ENCODE measurements at regions not wholly inside any gene's neighbourhood (a gene's known extent, or its start where the extent isn't known, plus 50 kb on each side); places are given as distances from the start of the nearest gene placed in this dataset.

DNA sequence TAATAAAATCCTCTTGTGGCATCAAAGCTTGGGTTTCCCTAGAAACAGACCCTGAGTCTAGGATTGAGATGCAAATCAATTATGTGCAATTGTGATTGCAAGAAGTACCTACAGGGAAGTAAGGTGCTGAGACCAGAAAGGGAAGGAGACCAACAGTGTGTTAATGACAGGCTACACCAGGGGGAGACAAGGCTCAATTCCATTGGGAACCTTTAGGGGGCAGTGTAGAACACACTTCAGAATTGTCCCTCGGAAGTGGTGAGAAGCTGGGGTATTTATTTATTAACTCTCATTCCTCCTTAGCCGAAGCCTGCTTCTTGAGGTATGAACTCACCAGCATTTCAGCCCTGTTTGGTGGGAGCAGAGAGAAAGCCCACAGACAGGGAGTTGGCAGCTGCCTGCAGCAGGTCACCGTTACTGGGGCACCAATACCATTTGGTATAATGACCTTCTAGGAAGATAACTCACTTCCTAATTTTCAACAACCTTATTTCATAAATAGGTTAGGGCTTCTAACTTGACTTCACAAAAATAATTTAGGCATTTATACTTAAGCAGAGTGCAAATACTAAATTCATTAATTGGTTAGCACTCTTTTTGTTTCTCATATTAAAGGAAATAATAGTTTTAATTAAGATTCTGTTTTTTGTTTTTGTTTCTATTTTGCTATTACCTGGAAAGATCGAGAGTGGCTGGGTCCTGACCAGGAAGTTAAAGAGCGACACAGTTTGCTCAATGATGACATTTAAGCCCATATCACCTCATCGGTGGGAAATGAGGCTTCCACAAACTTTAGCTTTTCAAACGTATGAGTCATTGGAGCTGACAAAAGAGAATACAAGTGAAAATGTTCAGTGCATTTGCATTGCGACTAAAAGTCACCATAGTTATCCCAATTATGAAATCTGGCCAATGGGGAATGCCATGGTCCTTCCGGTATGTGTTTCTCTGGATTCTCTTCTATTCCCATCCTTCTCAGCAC lies 94.8 kb downstream of the BTBD3 start:
- TF ChIP-seq EZH2 (IDR thresholded peaks at IDR 0.05; ENCODE audit: low read length, unreplicated experiment): no peak
- TF ChIP-seq, protein P1, sequence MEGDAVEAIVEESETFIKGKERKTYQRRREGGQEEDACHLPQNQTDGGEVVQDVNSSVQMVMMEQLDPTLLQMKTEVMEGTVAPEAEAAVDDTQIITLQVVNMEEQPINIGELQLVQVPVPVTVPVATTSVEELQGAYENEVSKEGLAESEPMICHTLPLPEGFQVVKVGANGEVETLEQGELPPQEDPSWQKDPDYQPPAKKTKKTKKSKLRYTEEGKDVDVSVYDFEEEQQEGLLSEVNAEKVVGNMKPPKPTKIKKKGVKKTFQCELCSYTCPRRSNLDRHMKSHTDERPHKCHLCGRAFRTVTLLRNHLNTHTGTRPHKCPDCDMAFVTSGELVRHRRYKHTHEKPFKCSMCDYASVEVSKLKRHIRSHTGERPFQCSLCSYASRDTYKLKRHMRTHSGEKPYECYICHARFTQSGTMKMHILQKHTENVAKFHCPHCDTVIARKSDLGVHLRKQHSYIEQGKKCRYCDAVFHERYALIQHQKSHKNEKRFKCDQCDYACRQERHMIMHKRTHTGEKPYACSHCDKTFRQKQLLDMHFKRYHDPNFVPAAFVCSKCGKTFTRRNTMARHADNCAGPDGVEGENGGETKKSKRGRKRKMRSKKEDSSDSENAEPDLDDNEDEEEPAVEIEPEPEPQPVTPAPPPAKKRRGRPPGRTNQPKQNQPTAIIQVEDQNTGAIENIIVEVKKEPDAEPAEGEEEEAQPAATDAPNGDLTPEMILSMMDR (conservative IDR thresholded peaks at IDR 0.05; ENCODE audit: low read depth, low read length): peak; percentile 100

Measured in PC-3 (cell line).